ENCODE measurements at regions not wholly inside any gene's neighbourhood (a gene's known extent, or its start where the extent isn't known, plus 50 kb on each side); places are given as distances from the start of the nearest gene placed in this dataset.

DNA sequence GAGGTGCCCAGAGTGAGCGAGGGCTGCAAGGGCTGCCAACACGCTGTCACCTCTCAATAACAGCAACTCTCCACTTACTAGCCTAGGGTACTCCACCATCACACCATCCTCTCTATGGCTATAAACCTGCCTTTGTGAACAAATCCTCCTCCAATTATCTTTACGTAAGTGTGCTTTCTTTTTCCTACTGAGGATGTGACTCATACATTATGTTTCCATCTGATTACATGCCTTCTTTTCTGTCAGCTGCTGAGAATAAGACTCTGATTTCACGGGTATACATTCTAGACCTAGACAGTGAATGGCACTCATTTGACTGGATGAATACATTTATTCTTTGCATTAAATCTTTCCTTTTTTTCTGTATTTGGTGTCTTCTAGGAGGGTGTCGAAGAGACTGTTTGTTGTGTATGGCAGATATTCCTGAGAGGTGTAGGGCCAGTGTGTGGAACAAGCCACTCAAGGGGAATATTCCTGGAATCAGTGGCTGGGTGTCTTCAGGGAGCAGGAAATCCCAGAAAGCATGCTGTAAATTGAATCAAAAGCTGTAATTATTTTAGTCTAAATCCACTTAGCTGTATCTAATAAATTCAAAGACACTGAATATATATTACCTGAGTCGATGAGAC is 327.3 kb upstream of the TMTC1 start:
- no peak overlapping the region for H3K4me3 ChIP-seq (ENCODE audit: low read length)
- Mint-ChIP-seq H3K4me1 (no peaks in the 10 kb centered on the region), H3K4me3 (no peak overlapping the region), H3K27me3 (ENCODE audit: low read depth in 2 of 2) (no peaks in the 10 kb centered on the region), H3K36me3 (no peaks in the 10 kb centered on the region), H3K27ac (no peak overlapping the region), H3K9me3 (peaks cover 16 to 23% of the 10 kb centered on the region in 2 donors)
- no peak overlapping the region for H3K27ac ChIP-seq (ENCODE audit: low read length)
- no peaks in the 10 kb centered on the region for H3K36me3 ChIP-seq (ENCODE audit: control insufficient read depth, insufficient read depth, low read length)
- ATAC-seq: no peak
- intact Hi-C loops (cut with micrococcal nuclease): no loop called here
- H3K4me1 ChIP-seq (ENCODE audit: control insufficient read depth, insufficient read depth, low read length): no peaks in the 10 kb centered on the region
- TF ChIP-seq, protein P1, sequence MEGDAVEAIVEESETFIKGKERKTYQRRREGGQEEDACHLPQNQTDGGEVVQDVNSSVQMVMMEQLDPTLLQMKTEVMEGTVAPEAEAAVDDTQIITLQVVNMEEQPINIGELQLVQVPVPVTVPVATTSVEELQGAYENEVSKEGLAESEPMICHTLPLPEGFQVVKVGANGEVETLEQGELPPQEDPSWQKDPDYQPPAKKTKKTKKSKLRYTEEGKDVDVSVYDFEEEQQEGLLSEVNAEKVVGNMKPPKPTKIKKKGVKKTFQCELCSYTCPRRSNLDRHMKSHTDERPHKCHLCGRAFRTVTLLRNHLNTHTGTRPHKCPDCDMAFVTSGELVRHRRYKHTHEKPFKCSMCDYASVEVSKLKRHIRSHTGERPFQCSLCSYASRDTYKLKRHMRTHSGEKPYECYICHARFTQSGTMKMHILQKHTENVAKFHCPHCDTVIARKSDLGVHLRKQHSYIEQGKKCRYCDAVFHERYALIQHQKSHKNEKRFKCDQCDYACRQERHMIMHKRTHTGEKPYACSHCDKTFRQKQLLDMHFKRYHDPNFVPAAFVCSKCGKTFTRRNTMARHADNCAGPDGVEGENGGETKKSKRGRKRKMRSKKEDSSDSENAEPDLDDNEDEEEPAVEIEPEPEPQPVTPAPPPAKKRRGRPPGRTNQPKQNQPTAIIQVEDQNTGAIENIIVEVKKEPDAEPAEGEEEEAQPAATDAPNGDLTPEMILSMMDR (IDR thresholded peaks at IDR 0.05): no peak
- 88% methylated on average over 6 of the region's 6 CpGs for WGBS (ENCODE audit: insufficient coverage)
- no peak for DNase-seq
- no peaks in the 10 kb centered on the region for H3K27me3 ChIP-seq (ENCODE audit: control insufficient read depth, insufficient read depth, low read length)
- H3K9me3 ChIP-seq (ENCODE audit: control insufficient read depth, insufficient read depth, low read length): no peaks in the 10 kb centered on the region

DNA sequence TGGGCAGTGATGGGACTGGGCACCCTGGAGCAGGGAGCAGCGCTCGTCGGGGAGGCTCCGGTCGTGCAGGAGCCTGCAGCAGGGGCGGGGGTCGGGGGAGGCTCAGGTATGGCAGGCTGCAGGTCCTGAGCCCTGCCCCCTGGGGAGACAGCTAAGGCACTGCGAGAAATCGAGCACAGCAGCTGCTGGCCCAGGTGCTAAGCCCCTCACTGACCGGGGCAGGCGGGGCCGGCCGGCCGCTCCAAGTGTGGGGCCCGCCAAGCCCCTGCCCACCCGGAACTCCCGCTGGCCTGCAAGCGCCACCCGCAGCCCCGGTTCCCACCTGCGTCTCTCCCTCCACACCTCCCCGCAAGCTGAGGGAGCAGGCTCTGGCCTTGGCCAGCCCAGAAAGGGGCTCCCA is 326.8 kb upstream of the TMTC1 start:
- ATAC-seq (no peak), DNase-seq (no peak)
- H3K4me1 Mint-ChIP-seq: no peaks in the 10 kb centered on the region
- no peak overlapping the region for H3K4me3 ChIP-seq (ENCODE audit: low read length)
- peaks cover 16 to 23% of the 10 kb centered on the region in 2 donors for H3K9me3 Mint-ChIP-seq
- no peak overlapping the region for H3K27ac Mint-ChIP-seq
- 82% methylated on average over 22 of the region's 22 CpGs for WGBS (ENCODE audit: insufficient coverage)
- H3K9me3 ChIP-seq (ENCODE audit: control insufficient read depth, insufficient read depth, low read length): no peaks in the 10 kb centered on the region
- TF ChIP-seq, protein P1 (IDR thresholded peaks at IDR 0.05): no peak
- no peaks in the 10 kb centered on the region for H3K36me3 ChIP-seq (ENCODE audit: control insufficient read depth, insufficient read depth, low read length)
- H3K4me1 ChIP-seq (ENCODE audit: control insufficient read depth, insufficient read depth, low read length): no peaks in the 10 kb centered on the region
- intact Hi-C loops (cut with micrococcal nuclease): no loop called here
- H3K36me3 Mint-ChIP-seq: no peaks in the 10 kb centered on the region
- H3K27me3 ChIP-seq (ENCODE audit: control insufficient read depth, insufficient read depth, low read length): no peaks in the 10 kb centered on the region
- no peak overlapping the region for H3K27ac ChIP-seq (ENCODE audit: low read length)
- no peaks in the 10 kb centered on the region for H3K27me3 Mint-ChIP-seq (ENCODE audit: low read depth in 2 of 2)
- no peak overlapping the region for H3K4me3 Mint-ChIP-seq

DNA sequence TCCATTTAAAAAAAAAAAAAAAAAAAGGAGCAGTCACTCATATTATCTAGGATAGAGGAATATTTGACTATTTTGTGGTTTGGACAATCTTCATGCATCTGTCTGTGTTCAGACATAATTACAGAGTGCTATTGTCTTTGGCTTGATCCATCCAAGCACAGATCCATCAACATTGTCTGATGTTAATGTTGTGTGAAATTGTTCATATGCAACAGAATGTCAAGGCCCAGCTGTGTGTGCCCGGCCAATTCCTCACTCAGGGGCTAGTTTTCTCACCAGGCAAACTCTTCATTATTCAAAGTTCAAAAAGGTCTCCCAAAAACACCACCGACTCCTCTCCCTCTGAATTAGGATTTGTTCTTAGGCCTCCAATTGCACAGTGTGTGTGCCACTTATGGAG is 324.9 kb upstream of the TMTC1 start:
- Mint-ChIP-seq H3K9me3 (peaks cover 16 to 21% of the 10 kb centered on the region in 2 donors), H3K36me3 (no peaks in the 10 kb centered on the region), H3K4me3 (no peak overlapping the region), H3K4me1 (no peaks in the 10 kb centered on the region), H3K27ac (no peak overlapping the region), H3K27me3 (ENCODE audit: low read depth in 2 of 2) (peaks cover 0 to 2% of the 10 kb centered on the region in 2 donors)
- ATAC-seq (no peak), DNase-seq (no peak)
- Histone ChIP-seq H3K27me3 (ENCODE audit: control insufficient read depth, insufficient read depth, low read length) (no peaks in the 10 kb centered on the region), H3K36me3 (ENCODE audit: control insufficient read depth, insufficient read depth, low read length) (no peaks in the 10 kb centered on the region), H3K4me1 (ENCODE audit: control insufficient read depth, insufficient read depth, low read length) (no peaks in the 10 kb centered on the region), H3K9me3 (ENCODE audit: control insufficient read depth, insufficient read depth, low read length) (no peaks in the 10 kb centered on the region), H3K4me3 (ENCODE audit: low read length) (no peak overlapping the region), H3K27ac (ENCODE audit: low read length) (no peak overlapping the region)
- TF ChIP-seq, protein P1 (IDR thresholded peaks at IDR 0.05): no peak
- WGBS (ENCODE audit: insufficient coverage): 91% methylated on average over 2 of the region's 2 CpGs
- intact Hi-C loops (cut with micrococcal nuclease): no loop called here

Data from natural killer cell (primary cell).